MM.1S (cell line): ENCODE measurements at regions not wholly inside any gene's neighbourhood (a gene's known extent, or its start where the extent isn't known, plus 50 kb on each side); places are given as distances from the start of the nearest gene placed in this dataset.

ENCODE experiments used
- DNase-seq: peaks from one replicate; pipeline ENCODE4 v3.0.0-alpha.2; 2015
- H2AFZ ChIP-seq: fragments of 300-600 bp; sonication (generic); 2 replicates; pipeline ENCODE4 v1.6.0; 2016; ENCODE audit warnings: antibody characterized with exemption, low read length
- H3F3A ChIP-seq: fragments of 300-600 bp; sonication (generic); 2 replicates; pipeline ENCODE4 v1.6.1; 2016; ENCODE audit warnings: mild to moderate bottlenecking, antibody characterized with exemption, low read length, moderate library complexity, mixed read lengths; ENCODE audit not compliant: insufficient read depth
- H3K27ac ChIP-seq: fragments of 300-600 bp; sonication (generic); 2 replicates; pipeline ENCODE4 v1.5.1; 2016; ENCODE audit warnings: mild to moderate bottlenecking, low read length
- H3K27me3 ChIP-seq: fragments of 300-600 bp; sonication (generic); replicated peaks from 2 replicates; pipeline ENCODE4 v1.6.0; 2016; ENCODE audit warnings: low read length; ENCODE audit not compliant: insufficient read depth
- H3K36me3 ChIP-seq: fragments of 300-600 bp; sonication (generic); replicated peaks from 2 replicates; pipeline ENCODE4 v1.6.1; 2016; ENCODE audit warnings: mild to moderate bottlenecking, low read length, mixed read lengths; ENCODE audit not compliant: insufficient read depth
- H3K4me1 ChIP-seq: fragments of 300-600 bp; sonication (generic); 2 replicates; pipeline ENCODE4 v1.6.1; 2016; ENCODE audit warnings: low read length, mixed read lengths
- H3K4me2 ChIP-seq: fragments of 300-600 bp; sonication (generic); 2 replicates; pipeline ENCODE4 v1.6.0; 2016; ENCODE audit warnings: low read depth, low read length
- H3K4me3 ChIP-seq: fragments of 300-600 bp; sonication (generic); 2 replicates; pipeline ENCODE4 v1.5.1; 2016; ENCODE audit warnings: low read length, mixed read lengths
- H3K79me2 ChIP-seq: fragments of 300-600 bp; sonication (generic); 2 replicates; pipeline ENCODE4 v1.6.1; 2016; ENCODE audit warnings: mixed run types, low read length, mixed read lengths
- H3K9ac ChIP-seq: fragments of 300-600 bp; sonication (generic); 2 replicates; pipeline ENCODE4 v1.6.1; 2016; ENCODE audit warnings: low read length, mixed read lengths
- H3K9me2 ChIP-seq: fragments of 300-600 bp; sonication (generic); replicated peaks from 2 replicates; pipeline ENCODE4 v1.6.1; 2016; ENCODE audit warnings: mild to moderate bottlenecking, low read length, mixed read lengths; ENCODE audit not compliant: insufficient read depth
- H3K9me3 ChIP-seq: fragments of 300-600 bp; sonication (generic); replicated peaks from 2 replicates; pipeline ENCODE4 v1.6.1; 2016; ENCODE audit warnings: mild to moderate bottlenecking, low read length, mixed read lengths; ENCODE audit not compliant: insufficient read depth
- H4K20me1 ChIP-seq: fragments of 300-600 bp; sonication (generic); 2 replicates; pipeline ENCODE4 v1.6.1; 2016; ENCODE audit warnings: mild to moderate bottlenecking, low read length, moderate library complexity, mixed read lengths; ENCODE audit not compliant: insufficient read depth
- EZH2 ChIP-seq: fragments of 300-600 bp; sonication (generic); optimal IDR thresholded peaks from 2 replicates; pipeline ENCODE3; 2017; ENCODE audit warnings: low read depth, mild to moderate bottlenecking, antibody characterized with exemption, low read length, mixed read lengths
- EZH2phosphoT487 ChIP-seq: fragments of 300-600 bp; sonication (generic); IDR thresholded peaks from 2 replicates; pipeline ENCODE4 v1.6.1; 2018; ENCODE audit warnings: antibody characterized with exemption, low read length
- TF ChIP-seq, protein P1 (sequence below): fragments of 300-600 bp; sonication (generic); IDR thresholded peaks from 2 replicates; pipeline ENCODE4 v1.5.1; 2016; ENCODE audit warnings: antibody characterized with exemption, low read length, mixed read lengths

DNA sequence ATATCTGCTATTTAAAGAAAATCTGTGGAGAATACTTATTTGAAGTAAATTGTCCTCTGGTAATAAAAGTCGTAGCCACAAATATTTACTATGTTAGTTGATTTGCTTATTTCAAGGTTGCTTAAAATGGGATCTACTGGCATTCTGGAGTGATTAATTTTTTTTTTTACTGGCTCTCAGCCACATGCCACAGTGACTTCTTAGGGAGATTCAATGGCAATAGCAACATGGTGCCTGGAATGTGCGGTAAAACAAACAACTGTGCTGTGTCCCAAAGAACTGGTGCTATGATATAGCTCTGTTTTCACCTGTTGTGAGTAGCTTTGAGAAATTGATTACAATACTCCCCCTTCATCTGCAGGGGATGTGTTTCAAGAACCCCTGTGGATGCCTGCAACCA, 324.3 kb downstream of the GPAT3 start:
- Histone ChIP-seq H4K20me1 (no peaks in the 10 kb centered on the region), H3K27ac (no peak overlapping the region), H3F3A (no peaks in the 10 kb centered on the region), H3K27me3 (no peaks in the 10 kb centered on the region), H3K9ac (no peak overlapping the region), H3K4me2 (no peak overlapping the region), H3K4me1 (no peaks in the 10 kb centered on the region), H3K4me3 (no peak overlapping the region), H3K9me2 (no peaks in the 10 kb centered on the region), H3K36me3 (no peaks in the 10 kb centered on the region), H2AFZ (no peak overlapping the region), H3K79me2 (no peaks in the 10 kb centered on the region), H3K9me3 (no peaks in the 10 kb centered on the region)
- DNase-seq = no peak
- TF ChIP-seq, protein P1, sequence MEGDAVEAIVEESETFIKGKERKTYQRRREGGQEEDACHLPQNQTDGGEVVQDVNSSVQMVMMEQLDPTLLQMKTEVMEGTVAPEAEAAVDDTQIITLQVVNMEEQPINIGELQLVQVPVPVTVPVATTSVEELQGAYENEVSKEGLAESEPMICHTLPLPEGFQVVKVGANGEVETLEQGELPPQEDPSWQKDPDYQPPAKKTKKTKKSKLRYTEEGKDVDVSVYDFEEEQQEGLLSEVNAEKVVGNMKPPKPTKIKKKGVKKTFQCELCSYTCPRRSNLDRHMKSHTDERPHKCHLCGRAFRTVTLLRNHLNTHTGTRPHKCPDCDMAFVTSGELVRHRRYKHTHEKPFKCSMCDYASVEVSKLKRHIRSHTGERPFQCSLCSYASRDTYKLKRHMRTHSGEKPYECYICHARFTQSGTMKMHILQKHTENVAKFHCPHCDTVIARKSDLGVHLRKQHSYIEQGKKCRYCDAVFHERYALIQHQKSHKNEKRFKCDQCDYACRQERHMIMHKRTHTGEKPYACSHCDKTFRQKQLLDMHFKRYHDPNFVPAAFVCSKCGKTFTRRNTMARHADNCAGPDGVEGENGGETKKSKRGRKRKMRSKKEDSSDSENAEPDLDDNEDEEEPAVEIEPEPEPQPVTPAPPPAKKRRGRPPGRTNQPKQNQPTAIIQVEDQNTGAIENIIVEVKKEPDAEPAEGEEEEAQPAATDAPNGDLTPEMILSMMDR = no peak
- no peak for TF ChIP-seq EZH2phosphoT487
- no peak for TF ChIP-seq EZH2

DNA sequence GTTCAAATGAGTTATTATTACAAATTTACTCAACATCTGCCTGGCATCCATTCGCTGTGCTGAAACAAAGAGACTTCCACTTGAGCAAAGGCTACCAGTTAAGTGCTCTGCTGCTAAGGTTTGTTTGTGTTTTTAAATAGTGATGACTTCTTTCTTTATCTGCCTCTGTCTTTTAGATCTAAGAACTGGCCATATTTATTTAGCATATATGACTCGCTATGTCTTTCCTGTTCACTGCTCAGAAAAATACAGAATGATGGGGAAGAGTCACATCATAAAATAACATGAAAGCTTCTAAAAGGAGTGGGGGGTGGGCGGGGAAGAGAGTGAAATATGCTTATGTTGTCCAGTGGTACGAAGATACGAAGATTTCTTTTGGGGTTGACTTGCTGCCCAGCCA, 322.2 kb downstream of the GPAT3 start:
- H4K20me1 ChIP-seq = no peaks in the 10 kb centered on the region
- H3K27me3 ChIP-seq = no peaks in the 10 kb centered on the region
- DNase-seq = no peak
- TF ChIP-seq, protein P1 = no peak
- no peak for TF ChIP-seq EZH2phosphoT487
- no peak for TF ChIP-seq EZH2
- no peak overlapping the region for H3K4me3 ChIP-seq
- H3K27ac ChIP-seq = no peak overlapping the region
- no peak overlapping the region for H3K9ac ChIP-seq
- H3K9me3 ChIP-seq = no peaks in the 10 kb centered on the region
- H3K36me3 ChIP-seq = no peaks in the 10 kb centered on the region
- no peaks in the 10 kb centered on the region for H3K4me1 ChIP-seq
- H3K9me2 ChIP-seq = no peaks in the 10 kb centered on the region
- H2AFZ ChIP-seq = no peak overlapping the region
- no peaks in the 10 kb centered on the region for H3K79me2 ChIP-seq
- H3F3A ChIP-seq = no peaks in the 10 kb centered on the region
- H3K4me2 ChIP-seq = no peak overlapping the region

DNA sequence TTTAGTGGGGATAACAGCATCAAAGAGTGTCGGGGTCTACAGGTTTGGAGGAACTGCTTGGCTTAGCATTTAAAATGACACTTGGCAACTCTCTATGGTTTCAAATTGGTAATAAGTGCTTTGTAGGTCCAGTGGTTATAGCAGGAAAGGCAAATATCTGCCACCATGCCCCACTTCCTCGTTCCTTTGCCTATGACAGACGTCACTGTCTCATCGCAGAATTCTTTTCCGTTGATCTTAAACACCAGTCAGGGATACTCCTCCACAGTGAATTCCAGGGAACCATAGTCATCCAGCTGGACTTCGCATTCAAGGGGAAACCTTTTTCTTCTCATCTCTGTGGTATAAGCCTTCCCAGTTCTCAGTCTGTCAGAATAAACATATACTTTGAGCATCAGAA, 319.1 kb downstream of the GPAT3 start:
- no peak for DNase-seq
- TF ChIP-seq EZH2phosphoT487 = no peak
- Histone ChIP-seq H3K4me2 (no peak overlapping the region), H3K36me3 (no peaks in the 10 kb centered on the region), H2AFZ (no peak overlapping the region), H4K20me1 (no peaks in the 10 kb centered on the region), H3K27me3 (no peaks in the 10 kb centered on the region), H3K4me3 (no peak overlapping the region), H3K9me2 (no peaks in the 10 kb centered on the region), H3K9ac (no peak overlapping the region), H3K4me1 (no peaks in the 10 kb centered on the region), H3K9me3 (no peaks in the 10 kb centered on the region), H3K27ac (no peak overlapping the region), H3K79me2 (no peaks in the 10 kb centered on the region), H3F3A (no peaks in the 10 kb centered on the region)

DNA sequence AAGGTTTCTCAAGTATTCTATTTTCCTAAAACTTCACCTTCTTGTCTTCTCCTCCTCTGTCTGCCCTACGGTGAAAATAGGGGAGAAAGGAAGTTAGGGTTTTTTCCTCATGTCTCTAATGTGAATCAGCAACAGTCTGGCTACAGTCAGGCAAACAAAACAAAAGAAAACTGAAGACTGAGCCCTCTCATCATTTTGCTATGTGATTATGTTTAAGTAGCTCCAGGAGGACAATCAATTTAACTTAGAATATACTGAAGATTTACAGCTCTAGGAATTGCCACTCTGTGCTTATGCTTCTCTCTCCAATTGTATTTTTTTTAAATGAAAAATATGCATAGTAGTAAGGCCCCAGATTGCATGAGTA, 316.2 kb downstream of the GPAT3 start:
- Histone ChIP-seq H3K27ac (no peak overlapping the region), H3K9ac (no peak overlapping the region)
- no peak for DNase-seq

More for the DNA sequence above, 316.2 kb downstream of the GPAT3 start:
- no peaks in the 10 kb centered on the region for H3K79me2 ChIP-seq
- no peak overlapping the region for H3K4me3 ChIP-seq
- H3K9me2 ChIP-seq = no peaks in the 10 kb centered on the region
- H3K9me3 ChIP-seq = no peaks in the 10 kb centered on the region
- H3K27me3 ChIP-seq = no peaks in the 10 kb centered on the region
- no peak overlapping the region for H2AFZ ChIP-seq
- no peak overlapping the region for H3K4me2 ChIP-seq
- TF ChIP-seq EZH2phosphoT487 (no peak), EZH2 (no peak)
- TF ChIP-seq, protein P1 = no peak
- no peaks in the 10 kb centered on the region for H3K4me1 ChIP-seq
- no peaks in the 10 kb centered on the region for H3F3A ChIP-seq
- no peaks in the 10 kb centered on the region for H4K20me1 ChIP-seq
- no peaks in the 10 kb centered on the region for H3K36me3 ChIP-seq
